ACC112 (cell line): ENCODE measurements at regions not wholly inside any gene's neighbourhood (a gene's known extent, or its start where the extent isn't known, plus 50 kb on each side); places are given as distances from the start of the nearest gene placed in this dataset.
A peak's percentile ranks its signal among the peaks of the same experiment; 100 is the strongest.

Source experiments
- H2AFZ ChIP-seq: fragments of 200-600 bp; sonication (generic); one replicate; pipeline ENCODE4 v1.6.0; 2017; ENCODE audit warnings: antibody characterized with exemption, low read length; ENCODE audit not compliant: unreplicated experiment
- H3K27ac ChIP-seq: fragments of 200-600 bp; sonication (generic); 2 replicates; pipeline ENCODE4 v1.5.1; 2014; ENCODE audit warnings: low read depth, mild to moderate bottlenecking, antibody characterized with exemption, low read length, moderate library complexity
- H3K27me3 ChIP-seq: fragments of 200-600 bp; sonication (generic); 2 replicates; pipeline ENCODE4 v1.6.1; 2014; ENCODE audit warnings: mild to moderate bottlenecking, antibody characterized with exemption, low read length, moderate library complexity, mixed read lengths; ENCODE audit not compliant: insufficient read depth
- H3K36me3 ChIP-seq: fragments of 200-600 bp; sonication (generic); 2 replicates; pipeline ENCODE4 v1.6.1; 2016; ENCODE audit warnings: mild to moderate bottlenecking, antibody characterized with exemption, low read length, moderate library complexity, mixed read lengths; ENCODE audit not compliant: insufficient read depth
- H3K4me1 ChIP-seq: fragments of 200-600 bp; sonication (generic); one replicate; pipeline ENCODE4 v1.6.1; 2016; ENCODE audit warnings: low read length, mixed read lengths; ENCODE audit not compliant: insufficient read depth, unreplicated experiment, control insufficient read depth
- H3K4me3 ChIP-seq: fragments of 200-600 bp; sonication (generic); 2 replicates; pipeline ENCODE4 v1.5.1; 2014; ENCODE audit warnings: mild to moderate bottlenecking, low read depth, low read length
- H3K79me2 ChIP-seq: fragments of 200-600 bp; sonication (generic); one replicate; pipeline ENCODE4 v1.6.0; 2016; ENCODE audit warnings: low read length; ENCODE audit not compliant: control insufficient read depth, unreplicated experiment, insufficient read depth

- peak overlapping the region; percentile 81 for H3K27ac ChIP-seq
- no peaks in the 10 kb centered on the region for H3K79me2 ChIP-seq
- no peak overlapping the region for H2AFZ ChIP-seq
- peak overlapping the region; percentile 12 for H3K4me3 ChIP-seq
- H3K36me3 ChIP-seq, result no peaks in the 10 kb centered on the region
- H3K4me1 ChIP-seq, result peaks cover 29% of the 10 kb centered on the region
- no peaks in the 10 kb centered on the region for H3K27me3 ChIP-seq
Measured at GRCh38 chr6:113120224-113120581, 736.9 kb upstream of the MARCKS start.

DNA sequence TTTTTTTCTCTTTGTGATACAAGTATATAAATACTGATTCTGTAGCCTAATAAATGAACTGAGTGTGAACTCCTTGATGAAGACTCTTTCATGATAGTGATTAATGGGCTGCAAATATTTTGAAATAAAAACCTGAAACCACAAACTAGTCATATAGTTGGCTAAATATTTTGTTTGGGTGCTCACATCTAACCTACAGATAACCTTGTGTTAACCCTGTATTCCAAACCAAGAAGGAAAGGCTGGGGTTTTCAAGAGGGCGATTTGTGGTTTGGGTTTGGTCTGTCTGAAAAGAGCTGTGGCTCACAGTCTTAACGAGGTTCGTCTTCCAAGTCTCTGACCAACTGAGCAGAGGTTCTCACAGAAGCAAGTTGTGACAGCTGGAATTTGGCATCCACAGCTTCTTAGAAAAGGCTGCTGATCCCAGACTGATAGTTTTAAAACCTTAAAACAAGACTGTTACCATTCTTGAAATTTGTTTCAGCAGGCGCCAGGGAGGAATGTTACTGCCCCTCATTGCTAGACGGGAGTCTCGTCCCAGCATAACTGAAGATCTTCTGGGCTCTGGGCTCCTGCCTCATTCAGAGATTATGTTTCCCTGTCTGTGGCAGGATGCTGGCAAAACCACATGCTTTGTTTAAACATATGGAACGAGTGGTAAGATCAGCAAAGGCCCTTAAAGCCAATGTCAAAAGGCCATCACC is 736.4 kb upstream of the MARCKS start:
- peak overlapping the region; percentile 81 for H3K27ac ChIP-seq
- no peaks in the 10 kb centered on the region for H3K27me3 ChIP-seq
- H3K79me2 ChIP-seq, result no peaks in the 10 kb centered on the region
- peak overlapping the region; percentile 8 for H2AFZ ChIP-seq
- H3K36me3 ChIP-seq, result no peaks in the 10 kb centered on the region
- H3K4me3 ChIP-seq, result peak overlapping the region; percentile 12
- H3K4me1 ChIP-seq, result peaks cover 29% of the 10 kb centered on the region

GRCh38 chr6:113121571-113121970 is 735.6 kb upstream of the MARCKS start:
- no peak overlapping the region for H2AFZ ChIP-seq
- H3K27ac ChIP-seq, result peak overlapping the region; percentile 81
- no peak overlapping the region; the same call in 1 of the 2 replicates for H3K4me3 ChIP-seq
- H3K79me2 ChIP-seq, result no peaks in the 10 kb centered on the region
- peaks cover 29% of the 10 kb centered on the region for H3K4me1 ChIP-seq
- no peaks in the 10 kb centered on the region for H3K36me3 ChIP-seq
- H3K27me3 ChIP-seq, result no peaks in the 10 kb centered on the region

- peak overlapping the region; percentile 52 for H3K27ac ChIP-seq
- H3K4me3 ChIP-seq, result peak overlapping the region; percentile 11; the same call in 1 of the 2 replicates
- peaks cover 29% of the 10 kb centered on the region for H3K4me1 ChIP-seq
- no peaks in the 10 kb centered on the region for H3K79me2 ChIP-seq
- H2AFZ ChIP-seq, result no peak overlapping the region
- H3K27me3 ChIP-seq, result no peaks in the 10 kb centered on the region
- no peaks in the 10 kb centered on the region for H3K36me3 ChIP-seq
Measured at GRCh38 chr6:113122060-113122459, 735.1 kb upstream of the MARCKS start.

- Histone ChIP-seq H3K4me1 (peaks cover 18% of the 10 kb centered on the region), H3K27me3 (no peaks in the 10 kb centered on the region), H3K4me3 (no peak overlapping the region), H3K27ac (no peak overlapping the region), H2AFZ (no peak overlapping the region), H3K36me3 (no peaks in the 10 kb centered on the region), H3K79me2 (no peaks in the 10 kb centered on the region)
Measured at GRCh38 chr6:113125626-113126025, 731.5 kb upstream of the MARCKS start.

DNA sequence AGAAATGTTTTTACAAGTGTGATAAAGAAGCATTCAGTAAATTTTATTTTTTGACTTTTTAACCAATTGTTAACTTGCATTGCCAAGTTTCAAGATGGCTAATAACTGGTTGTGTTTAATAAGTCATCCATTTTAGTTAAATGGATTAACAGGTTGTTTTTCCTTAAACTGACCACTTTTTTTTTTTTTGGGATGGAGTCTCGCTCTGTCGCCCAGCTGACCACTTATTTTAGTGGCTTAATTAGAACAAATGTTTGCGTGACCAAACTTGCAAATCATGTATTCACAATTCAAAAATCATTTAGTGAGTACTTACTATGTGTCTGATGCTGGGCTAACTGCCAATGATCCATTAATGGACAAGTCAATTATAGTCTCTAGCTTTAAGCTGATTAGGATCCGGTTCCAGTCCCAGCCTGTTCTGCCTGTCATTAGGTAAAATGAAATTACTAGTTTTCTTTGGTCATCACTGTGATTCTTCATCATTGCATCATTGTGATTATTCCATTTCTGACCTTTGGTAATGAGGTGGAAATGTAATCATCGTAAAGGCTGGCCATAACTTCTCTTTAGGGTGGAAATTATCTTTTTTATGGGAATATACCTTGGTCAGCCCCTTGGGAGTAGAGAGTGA is 729.2 kb upstream of the MARCKS start:
- no peaks in the 10 kb centered on the region for H3K27me3 ChIP-seq
- H3K4me1 ChIP-seq, result no peaks in the 10 kb centered on the region
- no peak overlapping the region for H3K27ac ChIP-seq
- no peak overlapping the region for H3K4me3 ChIP-seq
- H3K36me3 ChIP-seq, result no peaks in the 10 kb centered on the region
- no peaks in the 10 kb centered on the region for H3K79me2 ChIP-seq
- no peak overlapping the region for H2AFZ ChIP-seq

DNA sequence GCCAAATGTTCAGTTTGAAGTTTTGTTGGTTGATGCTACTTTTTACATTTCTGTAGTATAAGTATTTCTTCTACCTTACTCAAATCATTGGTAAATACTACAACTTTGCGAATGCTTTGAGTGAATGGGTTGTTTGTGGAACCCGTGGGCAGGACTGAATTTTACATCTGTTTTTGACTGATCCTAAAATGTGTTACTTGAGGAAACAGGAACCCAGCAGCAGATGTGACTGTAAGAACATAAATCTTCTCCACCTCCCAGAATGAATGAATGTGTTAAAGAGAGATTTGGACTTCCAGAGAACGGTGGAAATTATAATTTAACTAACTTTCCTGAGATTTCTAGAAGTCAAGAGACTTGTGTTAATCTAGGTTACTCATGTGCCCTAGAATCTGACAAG is 728.5 kb upstream of the MARCKS start:
- Histone ChIP-seq H3K27ac (no peak overlapping the region), H2AFZ (no peak overlapping the region), H3K36me3 (no peaks in the 10 kb centered on the region), H3K27me3 (no peaks in the 10 kb centered on the region), H3K79me2 (no peaks in the 10 kb centered on the region), H3K4me1 (no peaks in the 10 kb centered on the region), H3K4me3 (no peak overlapping the region)

DNA sequence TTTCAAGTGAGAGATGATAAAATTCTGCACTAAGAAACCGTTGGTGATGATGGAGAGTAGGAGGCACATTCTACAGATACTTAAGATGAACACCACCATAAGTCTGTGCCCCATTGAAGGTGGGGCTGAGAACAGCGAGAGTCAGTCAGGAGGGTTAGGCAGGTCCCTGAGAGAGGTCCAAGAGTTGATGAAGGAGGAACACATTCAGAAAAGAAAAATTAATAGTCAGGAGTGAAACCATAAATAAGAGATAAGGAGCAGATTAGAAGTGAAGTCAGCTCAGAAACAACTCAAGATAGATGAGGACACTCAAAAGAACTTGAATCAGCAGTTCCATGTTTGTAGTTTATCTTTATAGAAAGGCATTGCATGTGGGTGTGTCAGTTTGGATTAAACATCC is 727.2 kb upstream of the MARCKS start:
- Histone ChIP-seq H3K27ac (no peak overlapping the region), H3K4me1 (no peaks in the 10 kb centered on the region), H3K4me3 (no peak overlapping the region), H3K36me3 (no peaks in the 10 kb centered on the region), H3K27me3 (no peaks in the 10 kb centered on the region), H2AFZ (no peak overlapping the region), H3K79me2 (no peaks in the 10 kb centered on the region)

GRCh38 chr6:113137426-113137825 is 719.7 kb upstream of the MARCKS start:
- Histone ChIP-seq H3K27ac (no peak overlapping the region), H3K27me3 (no peaks in the 10 kb centered on the region), H3K4me1 (peaks cover 3% of the 10 kb centered on the region), H3K4me3 (no peak overlapping the region), H3K79me2 (no peaks in the 10 kb centered on the region), H3K36me3 (no peaks in the 10 kb centered on the region), H2AFZ (peak overlapping the region; percentile 76)

GRCh38 chr6:113140721-113141120 is 716.4 kb upstream of the MARCKS start:
- Histone ChIP-seq H3K4me1 (peaks cover 3% of the 10 kb centered on the region), H3K79me2 (no peaks in the 10 kb centered on the region), H3K36me3 (no peaks in the 10 kb centered on the region), H3K27me3 (no peaks in the 10 kb centered on the region), H2AFZ (no peak overlapping the region), H3K4me3 (no peak overlapping the region), H3K27ac (no peak overlapping the region)

DNA sequence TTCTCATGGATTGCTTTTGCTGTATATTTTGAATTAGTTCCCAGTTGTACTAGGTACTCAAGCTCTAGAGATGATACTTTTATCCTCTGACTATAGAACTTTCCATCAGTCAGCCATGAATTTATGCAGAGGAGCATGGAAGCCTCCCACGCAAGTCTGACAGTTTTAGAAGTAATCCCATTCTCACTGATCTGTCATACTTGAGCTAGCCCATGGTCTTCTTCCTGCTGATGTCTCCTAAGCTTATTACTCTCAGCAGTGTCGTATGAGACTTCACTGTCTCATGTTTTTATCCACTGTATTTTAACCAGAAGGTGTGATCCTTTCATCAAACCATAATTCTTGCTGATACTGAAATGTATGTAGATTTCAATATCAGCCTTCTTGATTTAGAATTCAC is 715.2 kb upstream of the MARCKS start:
- H3K4me3 ChIP-seq, result no peak overlapping the region
- no peaks in the 10 kb centered on the region for H3K79me2 ChIP-seq
- H3K36me3 ChIP-seq, result no peaks in the 10 kb centered on the region
- no peak overlapping the region for H3K27ac ChIP-seq
- H2AFZ ChIP-seq, result no peak overlapping the region
- H3K27me3 ChIP-seq, result no peaks in the 10 kb centered on the region
- peaks cover 3% of the 10 kb centered on the region for H3K4me1 ChIP-seq
